ENCODE measurements at regions not wholly inside any gene's neighbourhood (a gene's known extent, or its start where the extent isn't known, plus 50 kb on each side); places are given as distances from the start of the nearest gene placed in this dataset.

GRCh38 chr3:40621252-40621651 lies 96.5 kb downstream of the ZNF621 start:
- DNase-seq (ENCODE audit: low spot score in 2 of 2), result no peak
- in situ Hi-C loops (cut with MboI; ENCODE audit: low sequenced_read_pairs), result no loop called here
- Histone ChIP-seq H3K27me3 (ENCODE audit: low read depth) (no peaks in the 10 kb centered on the region), H3K36me3 (replicated peaks) (no peaks in the 10 kb centered on the region), H3K9me3 (no peaks in the 10 kb centered on the region; the same call in 1 of the 2 replicates), H3K4me1 (no peaks in the 10 kb centered on the region; the same call in 1 of the 2 replicates), H3K4me3 (no peak overlapping the region)

- Histone ChIP-seq H3K4me3 (no peak overlapping the region), H3K9me3 (peaks cover 2% of the 10 kb centered on the region), H3K36me3 (replicated peaks) (no peaks in the 10 kb centered on the region), H3K27me3 (ENCODE audit: low read depth) (no peaks in the 10 kb centered on the region), H3K4me1 (no peaks in the 10 kb centered on the region)
- no peak for DNase-seq (ENCODE audit: low spot score in 2 of 2)
- in situ Hi-C loops (cut with MboI; ENCODE audit: low sequenced_read_pairs), result no loop called here
Measured at GRCh38 chr3:40623567-40623966, 98.8 kb downstream of the ZNF621 start.

GRCh38 chr3:40624189-40624769 lies 99.5 kb downstream of the ZNF621 start:
- no peak for DNase-seq (ENCODE audit: low spot score in 2 of 2)
- Histone ChIP-seq H3K4me1 (no peaks in the 10 kb centered on the region), H3K4me3 (no peak overlapping the region), H3K9me3 (peaks cover 3% of the 10 kb centered on the region), H3K27me3 (ENCODE audit: low read depth) (no peaks in the 10 kb centered on the region), H3K36me3 (replicated peaks) (no peaks in the 10 kb centered on the region)
- in situ Hi-C loops (cut with MboI; ENCODE audit: low sequenced_read_pairs), result no loop called here

- Histone ChIP-seq H3K4me3 (no peak overlapping the region), H3K9me3 (peaks cover 3% of the 10 kb centered on the region), H3K36me3 (replicated peaks) (no peaks in the 10 kb centered on the region), H3K4me1 (no peaks in the 10 kb centered on the region), H3K27me3 (ENCODE audit: low read depth) (no peaks in the 10 kb centered on the region)
- in situ Hi-C loops (cut with MboI; ENCODE audit: low sequenced_read_pairs), result no loop called here
- DNase-seq (ENCODE audit: low spot score in 2 of 2), result no peak
Measured at GRCh38 chr3:40627095-40627494, 102.3 kb downstream of the ZNF621 start.

- DNase-seq (ENCODE audit: low spot score in 2 of 2), result no peak
- Histone ChIP-seq H3K36me3 (replicated peaks) (no peaks in the 10 kb centered on the region), H3K4me1 (no peaks in the 10 kb centered on the region), H3K4me3 (no peak overlapping the region), H3K9me3 (peaks cover 3% of the 10 kb centered on the region; the same call in 1 of the 2 replicates), H3K27me3 (ENCODE audit: low read depth) (no peaks in the 10 kb centered on the region)
- in situ Hi-C loops (cut with MboI; ENCODE audit: low sequenced_read_pairs), result no loop called here
Measured at GRCh38 chr3:40628984-40629383, 104.2 kb downstream of the ZNF621 start.

GRCh38 chr3:40631341-40631995 lies 106.7 kb downstream of the ZNF621 start:
- no peak overlapping the region for H3K4me3 ChIP-seq
- DNase-seq (ENCODE audit: low spot score in 2 of 2), result no peak
- H3K4me1 ChIP-seq, result no peaks in the 10 kb centered on the region
- H3K27me3 ChIP-seq (ENCODE audit: low read depth), result no peaks in the 10 kb centered on the region
- peaks cover 5% of the 10 kb centered on the region for H3K9me3 ChIP-seq
- no peaks in the 10 kb centered on the region for H3K36me3 ChIP-seq (replicated peaks)
- in situ Hi-C loops (cut with MboI; ENCODE audit: low sequenced_read_pairs), result no loop called here

GRCh38 chr3:40637906-40638305 lies 113.1 kb downstream of the ZNF621 start:
- H3K36me3 ChIP-seq (replicated peaks), result no peaks in the 10 kb centered on the region
- no peaks in the 10 kb centered on the region for H3K4me1 ChIP-seq
- in situ Hi-C loops (cut with MboI; ENCODE audit: low sequenced_read_pairs), result no loop called here
- DNase-seq (ENCODE audit: low spot score in 2 of 2), result no peak
- no peaks in the 10 kb centered on the region for H3K27me3 ChIP-seq (ENCODE audit: low read depth)
- peaks cover 2% of the 10 kb centered on the region; the same call in 1 of the 2 replicates for H3K9me3 ChIP-seq
- H3K4me3 ChIP-seq, result no peak overlapping the region

GRCh38 chr3:40639006-40639405 lies 114.2 kb downstream of the ZNF621 start:
- DNase-seq (ENCODE audit: low spot score in 2 of 2), result no peak
- no peaks in the 10 kb centered on the region for H3K27me3 ChIP-seq (ENCODE audit: low read depth)
- peaks cover 2% of the 10 kb centered on the region; the same call in 1 of the 2 replicates for H3K9me3 ChIP-seq
- H3K4me3 ChIP-seq, result no peak overlapping the region
- in situ Hi-C loops (cut with MboI; ENCODE audit: low sequenced_read_pairs), result no loop called here
- no peaks in the 10 kb centered on the region for H3K36me3 ChIP-seq (replicated peaks)
- H3K4me1 ChIP-seq, result no peaks in the 10 kb centered on the region

GRCh38 chr3:40642812-40643211 lies 118.1 kb downstream of the ZNF621 start:
- Histone ChIP-seq H3K4me1 (no peaks in the 10 kb centered on the region), H3K27me3 (ENCODE audit: low read depth) (no peaks in the 10 kb centered on the region), H3K36me3 (replicated peaks) (no peaks in the 10 kb centered on the region), H3K4me3 (no peak overlapping the region), H3K9me3 (no peaks in the 10 kb centered on the region)
- DNase-seq (ENCODE audit: low spot score in 2 of 2), result no peak
- in situ Hi-C loops (cut with MboI; ENCODE audit: low sequenced_read_pairs), result no loop called here

GRCh38 chr3:40645883-40646282 lies 121.1 kb downstream of the ZNF621 start:
- no peaks in the 10 kb centered on the region for H3K9me3 ChIP-seq
- H3K36me3 ChIP-seq (replicated peaks), result no peaks in the 10 kb centered on the region
- in situ Hi-C loops (cut with MboI; ENCODE audit: low sequenced_read_pairs), result no loop called here
- peak in 1 of 2 experiments; percentile 26 for DNase-seq (ENCODE audit: low spot score in 2 of 2)
- no peaks in the 10 kb centered on the region for H3K4me1 ChIP-seq
- H3K4me3 ChIP-seq, result no peak overlapping the region
- no peaks in the 10 kb centered on the region for H3K27me3 ChIP-seq (ENCODE audit: low read depth)

- in situ Hi-C loops (cut with MboI; ENCODE audit: low sequenced_read_pairs), result no loop called here
- DNase-seq (ENCODE audit: low spot score in 2 of 2), result no peak
Measured at GRCh38 chr3:40649346-40649745, 124.6 kb downstream of the ZNF621 start.

GRCh38 chr3:40652072-40652471 lies 127.3 kb downstream of the ZNF621 start:
- DNase-seq (ENCODE audit: low spot score in 2 of 2), result no peak
- Histone ChIP-seq H3K27me3 (ENCODE audit: low read depth) (no peaks in the 10 kb centered on the region), H3K4me3 (no peak overlapping the region), H3K4me1 (no peaks in the 10 kb centered on the region), H3K36me3 (replicated peaks) (no peaks in the 10 kb centered on the region), H3K9me3 (no peaks in the 10 kb centered on the region)
- in situ Hi-C loops (cut with MboI; ENCODE audit: low sequenced_read_pairs), result no loop called here

More at GRCh38 chr3:40649346-40649745, 124.6 kb downstream of the ZNF621 start:
- Histone ChIP-seq H3K4me1 (no peaks in the 10 kb centered on the region), H3K9me3 (no peaks in the 10 kb centered on the region), H3K27me3 (ENCODE audit: low read depth) (no peaks in the 10 kb centered on the region), H3K36me3 (replicated peaks) (no peaks in the 10 kb centered on the region), H3K4me3 (no peak overlapping the region)

- H3K4me1 ChIP-seq, result no peaks in the 10 kb centered on the region
- no peaks in the 10 kb centered on the region for H3K9me3 ChIP-seq
- in situ Hi-C loops (cut with MboI; ENCODE audit: low sequenced_read_pairs), result no loop called here
- H3K4me3 ChIP-seq, result no peak overlapping the region
- H3K36me3 ChIP-seq (replicated peaks), result no peaks in the 10 kb centered on the region
- no peak for DNase-seq (ENCODE audit: low spot score in 2 of 2)
- no peaks in the 10 kb centered on the region for H3K27me3 ChIP-seq (ENCODE audit: low read depth)
Measured at GRCh38 chr3:40653001-40653400, 128.2 kb downstream of the ZNF621 start.

- no peaks in the 10 kb centered on the region for H3K4me1 ChIP-seq
- in situ Hi-C loops (cut with MboI; ENCODE audit: low sequenced_read_pairs), result no loop called here
- H3K36me3 ChIP-seq (replicated peaks), result no peaks in the 10 kb centered on the region
- H3K27me3 ChIP-seq (ENCODE audit: low read depth), result no peaks in the 10 kb centered on the region
- no peak overlapping the region for H3K4me3 ChIP-seq
- no peaks in the 10 kb centered on the region for H3K9me3 ChIP-seq
- DNase-seq (ENCODE audit: low spot score in 2 of 2), result no peak
Measured at GRCh38 chr3:40653878-40654277, 129.1 kb downstream of the ZNF621 start.
